NCI-H146 (cell line): ENCODE measurements at regions not wholly inside any gene's neighbourhood (a gene's known extent, or its start where the extent isn't known, plus 50 kb on each side); places are given as distances from the start of the nearest gene placed in this dataset.
"Not testable (repeated sequence)": the region's sequence is repeated elsewhere in the genome, so short reads cannot be mapped to it uniquely, and the experiment has no call there.

Source experiments
- DNase-seq: peaks from one replicate; lab custom pipeline; 2025; lab: John Stamatoyannopoulos, UW

DNA sequence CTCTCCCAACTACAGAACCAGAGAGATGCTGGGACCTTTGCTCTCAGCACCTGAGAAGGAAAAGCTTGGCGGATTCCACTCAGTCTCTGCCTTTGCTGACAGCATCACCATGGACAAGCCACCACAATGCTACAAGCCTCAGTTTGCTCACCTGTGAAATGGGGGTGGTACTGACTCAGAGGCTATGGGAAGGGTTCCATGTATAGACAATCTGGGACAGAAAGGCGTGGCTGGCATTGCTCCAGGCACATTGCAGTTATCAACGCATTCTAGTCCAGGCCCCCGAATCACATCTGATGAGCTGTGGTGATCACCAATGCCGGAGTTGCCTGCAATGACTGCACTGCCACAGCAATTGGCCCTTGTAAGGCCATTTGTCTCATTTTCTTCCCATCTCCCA, 72.6 kb downstream of the ISX start:
- DNase-seq = no peak

DNA sequence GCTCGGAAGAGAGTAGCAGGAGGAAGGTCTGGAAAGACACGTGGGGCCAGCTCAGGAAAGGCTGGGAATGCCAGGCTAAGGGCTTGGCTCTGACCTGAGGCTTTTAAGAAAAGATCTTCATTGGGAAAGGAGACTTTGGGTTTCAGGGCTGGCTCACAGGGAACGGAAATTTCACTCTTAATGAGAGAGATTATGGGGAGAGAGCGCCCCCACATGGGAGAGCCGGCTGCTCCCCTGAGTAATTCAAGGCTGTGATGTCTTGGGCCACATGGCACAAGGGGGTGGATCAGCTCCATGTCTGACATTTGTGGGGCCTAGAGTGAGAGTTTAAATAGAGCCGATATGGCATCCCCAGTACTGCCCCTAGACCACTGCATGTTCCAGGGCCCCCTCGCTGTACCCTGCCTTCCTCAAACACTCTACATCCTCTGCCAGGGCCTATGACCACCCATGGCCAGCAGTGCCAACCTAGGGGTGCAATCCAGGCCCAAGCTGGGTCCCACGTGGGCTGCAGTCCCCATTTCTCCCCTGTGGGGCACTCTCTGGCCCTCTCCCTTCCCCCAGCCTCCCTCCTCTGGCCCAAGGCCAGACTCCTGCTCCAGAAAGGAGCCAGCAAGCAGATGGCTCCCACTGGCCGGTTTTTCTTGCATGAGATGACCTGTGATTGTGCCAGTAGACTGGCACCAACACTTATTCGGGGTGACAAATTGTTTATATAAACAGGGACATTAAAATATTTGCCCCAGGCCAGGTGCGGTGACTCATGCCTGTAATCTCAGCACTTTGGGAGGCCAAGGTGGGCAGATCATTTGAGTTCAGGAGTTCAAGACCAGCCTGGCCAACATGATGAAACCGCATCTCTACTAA, 75.2 kb downstream of the ISX start:
- no peak for DNase-seq

GRCh38 chr22:35148381-35148780, 82.4 kb downstream of the ISX start:
- no peak for DNase-seq

GRCh38 chr22:35148866-35149548, 83.0 kb downstream of the ISX start:
- DNase-seq = no peak

DNA sequence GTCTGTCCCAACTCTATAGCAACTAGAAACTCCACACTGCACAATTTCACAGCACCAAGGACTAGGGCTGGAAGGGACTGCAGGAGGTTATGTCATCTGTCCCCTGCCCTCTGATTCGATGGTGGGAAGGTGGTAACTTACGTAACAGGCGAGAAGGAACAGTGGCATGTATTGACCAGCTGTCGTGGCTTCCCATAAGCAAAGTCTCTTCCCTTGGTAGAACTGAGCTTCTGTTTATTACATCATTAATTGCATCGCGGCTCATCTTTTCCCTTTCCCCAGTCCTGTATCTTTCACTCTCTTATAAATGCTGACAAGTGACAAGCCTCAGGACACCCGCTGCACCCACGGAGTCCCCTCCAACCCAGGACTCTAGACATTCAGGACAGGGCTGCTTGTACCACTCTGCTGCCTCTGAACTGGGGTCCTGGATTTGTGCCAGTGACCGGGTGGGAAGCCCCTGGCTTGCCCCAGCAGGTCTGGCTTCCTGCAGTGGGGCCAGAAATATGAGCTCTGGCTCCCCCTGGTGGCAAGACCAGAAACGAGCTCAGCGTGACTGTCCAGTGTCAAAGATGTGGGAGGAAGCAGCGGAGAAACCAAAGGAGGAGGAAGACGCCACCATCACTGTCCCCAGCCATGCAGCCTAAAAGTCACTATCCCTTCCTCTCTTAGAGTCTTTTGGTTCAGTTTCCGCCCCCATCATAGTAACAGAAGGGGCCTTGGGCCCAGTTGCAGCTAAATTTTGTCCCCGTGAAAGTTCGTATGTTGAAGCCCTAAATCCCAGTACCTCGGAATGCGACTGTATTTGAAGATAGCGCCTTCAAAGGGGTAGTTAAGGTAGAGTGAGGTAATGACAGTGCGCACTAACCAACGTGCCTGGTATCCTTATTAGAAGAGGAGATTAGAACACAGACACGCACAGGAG, 84.5 kb downstream of the ISX start:
- peak; percentile 2 for DNase-seq

DNA sequence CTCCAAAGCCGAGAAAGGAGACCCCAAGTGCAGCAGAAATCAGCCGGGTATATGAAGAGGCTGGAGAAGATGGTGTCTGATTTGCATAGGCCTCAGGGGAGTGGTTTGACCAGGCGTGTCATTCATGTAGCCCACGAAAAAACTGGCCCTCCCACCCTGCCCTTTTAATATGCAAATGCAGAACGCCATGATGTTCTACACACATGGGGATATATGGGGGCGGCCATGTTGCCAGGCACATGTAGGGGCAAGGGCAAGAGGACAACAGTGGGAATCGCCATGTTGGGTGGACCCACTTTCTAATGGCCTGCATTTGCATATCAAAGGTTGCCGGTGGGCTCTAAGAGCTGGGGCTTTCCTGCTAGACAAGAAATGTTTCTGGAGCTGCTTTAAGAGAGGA, 86.4 kb downstream of the ISX start:
- DNase-seq = no peak

DNA sequence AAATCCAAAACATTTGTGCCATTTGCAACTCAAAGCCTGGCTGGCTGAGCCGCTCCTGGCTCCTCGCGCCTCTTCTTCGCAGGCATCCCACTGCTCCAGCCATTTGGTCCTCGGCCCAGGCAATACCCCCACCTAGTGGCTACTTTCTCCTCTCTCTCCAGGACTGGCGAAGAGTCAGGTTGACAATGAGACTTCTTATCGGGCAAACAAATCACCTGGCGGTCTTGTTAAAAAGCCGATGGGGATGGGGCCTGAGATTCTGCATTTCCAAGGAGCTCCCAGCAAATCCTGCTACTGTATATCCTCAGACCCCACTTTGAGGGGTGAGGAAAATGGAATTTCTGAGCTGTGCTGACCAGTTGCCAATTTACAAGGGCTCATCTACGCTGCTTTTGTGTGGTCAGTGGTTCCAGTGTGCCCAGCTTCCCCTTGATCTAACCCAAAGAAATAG, 89.0 kb downstream of the ISX start:
- DNase-seq = peak; percentile 59

DNA sequence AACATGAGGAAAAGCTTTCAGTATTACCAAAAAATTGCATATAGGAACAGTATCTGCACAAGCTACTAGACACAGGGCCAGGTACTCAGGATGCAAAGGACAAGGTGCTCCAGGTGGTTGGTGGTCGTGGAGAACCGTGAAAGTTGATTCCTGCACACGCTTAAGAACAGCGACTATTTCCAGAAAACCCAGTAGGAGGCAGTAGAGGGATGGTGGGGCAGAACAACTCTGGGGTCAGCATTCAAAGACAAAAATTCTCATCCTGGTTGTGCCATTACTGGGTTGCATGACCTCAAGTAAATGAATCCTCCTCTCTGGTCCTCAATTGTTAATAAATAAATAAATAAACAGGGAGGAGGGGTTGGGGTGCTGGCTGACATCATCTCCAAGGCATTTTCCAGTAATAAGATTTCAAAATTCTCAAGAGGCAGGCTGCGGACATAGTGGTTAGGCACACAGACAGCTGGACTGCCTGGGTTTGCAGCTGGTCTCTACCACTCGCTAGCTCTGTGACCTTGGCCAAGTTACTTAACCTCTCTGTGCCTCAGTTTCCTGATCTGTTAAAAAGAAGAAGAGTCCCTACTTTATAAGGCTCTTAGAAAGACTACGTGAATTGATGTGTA, 89.6 kb downstream of the ISX start:
- DNase-seq = no peak

- DNase-seq = no peak
Observed at GRCh38 chr22:35156945-35157344, 91.0 kb downstream of the ISX start.

GRCh38 chr22:35158336-35158735, 92.4 kb downstream of the ISX start:
- no peak for DNase-seq

DNA sequence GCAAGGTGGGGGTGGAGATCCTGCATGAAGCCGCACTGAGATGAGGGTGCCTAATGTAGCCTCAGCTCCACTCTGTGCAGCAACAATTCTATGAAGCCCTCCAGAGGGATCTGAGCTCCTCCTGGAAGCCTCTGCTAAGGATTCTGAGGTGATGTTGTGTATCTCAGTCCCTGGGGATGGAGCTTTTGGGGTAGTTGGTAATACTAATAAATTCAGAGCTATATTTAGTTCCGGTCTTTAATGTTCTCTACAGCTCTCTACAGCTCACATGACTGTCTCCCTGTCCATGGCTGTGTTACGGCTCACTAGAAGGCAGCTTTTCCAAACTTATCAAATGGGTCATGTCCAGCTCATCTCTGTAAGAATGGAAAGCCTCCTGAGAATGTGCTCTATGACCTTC, 93.4 kb downstream of the ISX start:
- DNase-seq = no peak

GRCh38 chr22:35160268-35160667, 94.3 kb downstream of the ISX start:
- DNase-seq = no peak

DNA sequence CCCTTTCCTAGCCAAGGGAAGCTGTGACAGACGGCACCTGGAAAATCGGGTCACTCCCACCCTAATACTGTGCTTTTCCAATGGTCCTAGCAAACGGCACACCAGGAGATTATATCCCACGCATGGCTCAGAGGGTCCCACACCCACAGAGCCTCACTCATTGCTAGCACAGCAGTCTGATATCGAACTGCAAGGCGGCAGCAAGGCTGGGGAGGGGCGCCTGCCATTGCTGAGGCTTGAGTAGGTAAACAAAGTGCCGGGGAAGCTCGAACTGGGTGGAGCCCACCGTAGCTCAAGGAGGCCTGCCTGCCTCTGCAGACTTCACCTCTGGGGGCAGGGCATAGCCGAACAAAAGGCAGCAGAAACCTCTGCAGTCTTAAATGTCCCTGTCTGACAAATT, 91.4 kb upstream of the HMGXB4 start:
- DNase-seq = not testable (repeated sequence)

DNA sequence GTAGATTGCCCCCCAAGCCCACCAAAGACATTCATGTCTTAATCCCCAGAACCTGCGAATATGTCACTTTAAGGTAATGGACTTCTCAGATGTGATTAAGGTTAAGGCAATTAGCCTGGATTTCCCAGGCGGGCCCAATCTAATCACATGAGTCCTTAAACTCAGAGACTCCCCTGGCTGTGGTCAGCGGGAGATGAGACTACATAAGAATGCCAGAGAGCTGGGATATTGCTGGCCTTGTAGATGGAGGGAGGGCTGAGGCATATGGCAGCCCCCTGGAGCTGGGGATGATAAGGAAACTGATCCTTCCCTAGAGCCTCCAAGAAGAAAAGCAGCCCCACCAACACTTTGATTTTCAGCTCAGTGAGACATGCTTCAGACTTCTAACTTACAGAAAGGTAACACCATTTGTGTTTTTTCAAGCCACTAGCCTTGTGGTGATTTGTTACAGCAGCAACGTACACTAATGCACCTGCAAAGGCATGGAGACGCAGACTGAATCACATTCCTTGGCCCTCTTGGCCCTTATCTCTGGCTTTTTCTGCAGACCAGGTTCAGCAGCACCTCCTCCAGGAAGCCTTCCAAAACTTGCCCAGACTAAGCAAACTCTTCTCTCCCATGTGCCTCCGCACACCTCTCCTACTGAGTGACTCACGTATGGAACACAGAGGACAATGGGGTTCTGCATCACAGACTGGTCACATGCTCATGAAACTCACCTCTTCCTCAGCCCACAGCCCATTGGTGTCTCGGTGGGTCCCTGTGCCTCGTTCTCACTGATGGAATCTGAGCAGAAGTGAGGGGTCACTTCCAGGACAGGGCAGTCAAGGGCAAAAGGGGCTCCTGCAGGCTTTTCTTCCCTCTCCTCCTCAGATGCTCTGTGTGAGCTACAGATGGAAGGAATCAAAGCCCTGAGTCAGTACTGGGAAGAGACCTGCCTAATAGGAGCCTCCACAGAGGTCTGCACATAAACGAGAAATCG, 86.3 kb upstream of the HMGXB4 start:
- DNase-seq = no peak

DNA sequence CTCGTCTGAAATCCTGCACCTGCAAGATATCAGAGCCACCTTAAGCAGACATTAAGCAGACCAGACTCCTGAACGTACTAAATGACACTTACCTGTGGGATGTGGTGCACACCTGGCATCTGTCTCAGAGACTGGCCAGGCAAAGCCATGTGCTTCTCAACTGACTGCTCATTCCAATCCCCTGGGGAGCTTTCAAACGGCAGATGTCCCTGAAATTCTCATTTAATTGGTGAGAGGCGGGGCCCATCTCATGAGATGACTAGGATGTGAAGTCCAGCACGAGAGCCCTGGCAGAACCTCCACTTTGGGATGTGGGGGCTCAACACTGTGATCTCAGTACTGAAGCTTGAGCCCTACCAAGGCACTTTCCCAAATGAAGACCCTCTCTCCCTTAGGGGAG, 84.9 kb upstream of the HMGXB4 start:
- peak; percentile 90 for DNase-seq

DNA sequence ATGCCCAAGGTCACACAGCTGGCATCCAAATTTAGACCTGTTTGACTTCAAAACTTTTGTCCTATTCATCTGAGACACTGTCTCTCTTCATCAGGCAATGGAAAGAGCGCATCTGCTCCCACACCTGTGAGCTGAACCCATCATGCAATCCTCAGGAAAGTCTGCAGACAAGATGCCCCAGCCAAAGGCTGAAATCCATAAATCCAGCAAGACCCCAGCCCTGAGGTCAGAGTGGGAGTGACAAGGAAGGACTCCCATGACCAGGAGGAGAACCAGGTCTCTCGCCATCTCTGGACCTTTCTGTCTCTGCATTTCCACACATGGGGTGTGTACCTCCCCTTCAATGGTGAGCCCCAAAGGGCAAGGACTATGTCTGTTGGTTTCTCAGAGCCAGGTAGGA, 83.6 kb upstream of the HMGXB4 start:
- no peak for DNase-seq

DNA sequence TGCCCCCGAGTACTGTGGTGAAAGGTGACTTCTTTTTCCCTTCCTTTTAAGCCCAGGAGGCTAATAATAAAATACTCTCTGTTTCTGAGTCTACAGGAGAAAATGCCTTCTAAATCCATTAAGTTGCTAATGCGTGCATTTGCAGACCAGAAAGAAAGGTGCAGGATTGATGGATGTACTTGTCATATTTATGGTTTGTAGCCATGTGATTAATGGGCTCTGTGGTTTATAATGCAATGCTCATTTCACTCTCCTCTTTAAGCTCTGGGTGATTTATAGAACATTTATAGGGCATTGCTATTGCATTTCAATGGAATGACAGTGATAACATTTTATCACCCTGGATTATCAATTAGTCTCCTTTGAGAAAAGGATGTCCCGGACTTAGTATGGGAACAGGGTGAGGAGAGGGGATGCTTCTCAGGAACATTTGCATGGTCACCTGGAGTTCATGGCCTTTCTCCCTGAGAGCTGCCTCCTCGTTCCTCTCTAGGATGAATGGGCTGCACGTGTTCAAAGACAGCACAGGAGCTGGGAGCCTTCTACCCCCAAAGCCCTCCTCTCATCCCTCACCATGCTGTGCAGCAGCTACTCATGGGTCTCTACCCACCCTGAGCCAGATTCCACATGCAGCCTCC, 82.8 kb upstream of the HMGXB4 start:
- DNase-seq = no peak

- no peak for DNase-seq
Observed at GRCh38 chr22:35175392-35175791, 81.9 kb upstream of the HMGXB4 start.

DNA sequence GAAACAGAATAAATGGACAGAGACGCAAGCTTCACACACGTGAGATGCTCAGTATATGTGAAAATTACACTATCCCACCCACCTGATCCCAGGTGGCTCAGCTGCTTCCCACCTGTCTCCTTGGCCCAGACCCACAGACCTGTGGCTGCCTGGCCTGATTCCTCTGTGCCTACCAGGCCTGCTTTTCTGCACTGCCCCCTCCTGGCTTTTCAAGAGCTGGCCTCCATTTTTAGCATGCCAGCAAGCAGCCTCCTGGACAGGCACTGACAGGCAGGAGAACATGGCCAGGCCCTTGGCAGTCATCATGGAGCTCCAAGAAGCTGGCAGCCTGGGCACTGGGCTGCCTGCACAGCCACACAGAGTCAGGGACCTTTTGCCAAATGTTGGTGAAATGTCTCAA, 79.5 kb upstream of the HMGXB4 start:
- no peak for DNase-seq

GRCh38 chr22:35178446-35178845, 78.8 kb upstream of the HMGXB4 start:
- DNase-seq = no peak
